ENCODE measurements at regions not wholly inside any gene's neighbourhood (a gene's known extent, or its start where the extent isn't known, plus 50 kb on each side); places are given as distances from the start of the nearest gene placed in this dataset.

DNA sequence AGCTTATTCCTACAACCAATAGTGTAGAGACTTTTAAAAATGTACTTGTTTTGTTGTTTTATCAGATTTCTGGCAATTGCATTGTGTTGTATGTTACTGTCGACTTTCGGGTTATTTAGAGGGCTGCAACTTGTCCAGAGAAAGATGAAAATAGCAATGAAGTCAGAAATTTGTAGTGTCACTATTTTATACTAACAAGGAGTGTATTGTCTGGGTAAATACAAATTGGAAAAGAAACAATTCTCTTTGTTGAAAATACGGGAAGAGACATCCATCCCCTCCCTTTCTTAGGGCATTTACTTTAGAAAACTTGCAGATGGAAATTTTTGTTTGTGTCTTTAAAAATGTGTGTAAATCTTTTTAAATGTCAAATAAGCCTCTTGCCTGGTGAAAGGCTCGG, 792.0 kb downstream of the PCDH18 start:
- no peak for DNase-seq

- DNase-seq = no peak
Observed at GRCh38 chr4:136737066-136737465, 795.2 kb downstream of the PCDH18 start.

DNA sequence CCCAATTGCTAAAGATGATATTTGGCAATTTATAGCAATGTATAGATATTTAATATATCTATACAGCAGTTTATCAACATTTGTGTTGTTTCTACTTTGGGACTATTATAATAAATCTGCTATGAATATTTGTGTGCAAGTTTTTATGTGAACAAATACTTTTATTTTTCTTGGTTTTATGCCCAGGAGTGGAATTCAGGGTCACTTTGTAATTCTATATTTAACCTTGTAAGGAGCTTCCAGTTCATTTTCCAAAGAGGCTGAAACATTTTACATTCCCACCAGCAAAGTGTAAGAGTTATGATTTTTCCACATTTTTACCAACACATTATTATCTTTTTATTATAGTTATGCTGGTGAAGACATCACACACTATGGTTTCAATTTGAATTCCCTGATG, 801.3 kb downstream of the PCDH18 start:
- no peak for DNase-seq

DNA sequence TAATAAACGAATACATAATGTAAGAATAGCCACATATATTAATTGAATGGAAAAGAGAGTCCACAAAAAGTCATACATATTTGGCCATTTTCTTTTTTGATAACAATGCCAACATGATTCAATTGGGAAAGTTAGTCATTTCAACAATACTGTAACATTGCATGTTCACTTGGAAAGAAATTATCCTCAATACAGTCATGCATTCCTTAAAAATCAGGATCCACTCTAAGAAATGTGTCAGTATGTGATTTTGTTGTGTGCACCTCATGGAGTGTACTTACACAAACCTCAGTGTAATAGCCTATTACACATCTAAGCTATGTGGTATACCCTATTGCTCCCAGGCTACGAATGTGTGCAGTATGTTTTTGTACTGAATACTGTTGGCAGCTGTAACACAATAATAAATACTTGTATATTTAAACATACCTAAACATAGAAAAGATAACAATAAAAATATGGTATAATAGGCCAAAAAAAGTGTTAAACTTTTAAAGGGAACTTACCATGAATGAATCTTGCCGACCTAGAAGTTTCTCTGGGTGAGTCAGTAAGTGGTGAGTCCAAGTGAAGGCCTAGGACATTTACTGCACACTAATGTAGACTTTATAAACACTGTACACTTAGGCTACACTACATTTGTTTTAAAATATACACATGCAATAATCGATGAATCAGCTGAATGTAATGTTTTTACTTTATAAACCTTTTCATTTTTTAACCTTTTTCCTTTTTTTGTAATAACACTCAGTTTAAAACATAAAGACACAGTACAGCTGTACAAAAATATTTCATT, 806.8 kb downstream of the PCDH18 start:
- DNase-seq = no peak

- no peak for DNase-seq
Observed at GRCh38 chr4:136713140-136713539, 819.2 kb downstream of the PCDH18 start.

- no peak for DNase-seq
Observed at GRCh38 chr4:136709897-136710296, 822.4 kb downstream of the PCDH18 start.

DNA sequence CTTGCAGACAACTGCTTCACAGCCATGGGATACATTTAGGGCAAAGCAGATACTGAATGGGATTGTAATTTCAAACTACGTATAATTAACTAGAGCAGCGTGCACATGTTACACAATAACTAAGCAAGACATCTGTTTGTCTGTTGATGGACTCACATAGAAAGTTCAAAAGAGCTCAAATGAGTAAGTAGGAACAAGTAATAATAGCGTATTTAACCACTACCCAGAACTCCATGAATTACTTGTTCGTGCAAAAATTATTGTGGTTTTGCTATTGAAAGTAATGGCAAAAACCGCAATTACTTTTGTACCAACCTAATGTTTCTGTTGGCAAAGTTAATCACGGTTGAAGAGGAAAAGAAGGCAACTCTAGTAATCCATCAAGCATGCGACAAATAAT, 825.4 kb downstream of the PCDH18 start:
- no peak for DNase-seq

DNA sequence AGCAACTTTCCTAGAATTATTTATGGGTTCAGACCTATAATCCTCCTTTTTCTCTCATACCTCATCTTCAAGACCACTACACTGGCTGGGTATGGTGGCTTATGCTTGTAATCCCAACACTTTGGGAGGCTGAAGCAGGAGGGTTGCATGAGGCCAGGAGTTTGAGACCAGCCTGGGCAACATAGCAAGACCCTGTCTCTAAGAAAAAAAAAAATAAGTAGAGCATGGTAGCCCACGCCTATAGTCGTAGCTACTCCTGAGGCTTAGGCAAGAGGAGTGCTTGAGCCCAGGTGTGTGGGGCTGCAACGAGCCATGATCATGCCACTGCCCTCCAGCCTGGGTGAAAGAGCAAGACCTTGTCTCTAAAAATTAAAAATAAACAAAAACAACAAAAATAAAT, 832.4 kb downstream of the PCDH18 start:
- no peak for DNase-seq

GRCh38 chr4:136691607-136692006, 840.7 kb downstream of the PCDH18 start:
- no peak for DNase-seq

DNA sequence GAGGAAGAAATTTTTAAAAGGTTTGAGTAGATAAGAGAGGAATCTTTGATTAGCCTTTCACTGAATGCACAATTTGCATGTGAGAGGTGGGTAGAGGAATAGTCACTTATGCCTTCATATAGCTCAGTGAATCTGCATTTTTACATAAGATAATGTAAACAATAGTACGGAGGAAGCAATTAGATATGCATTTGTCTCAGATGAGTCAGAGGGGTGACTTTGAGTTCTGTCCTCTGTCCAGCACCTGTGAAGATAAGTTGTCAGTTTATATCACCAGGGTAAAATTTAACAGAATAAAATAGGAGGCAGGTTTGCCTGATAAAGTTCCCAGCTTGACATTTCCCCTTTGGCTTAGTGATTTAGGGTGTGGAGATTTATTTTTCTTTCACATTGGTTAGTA, 841.9 kb downstream of the PCDH18 start:
- no peak for DNase-seq

GRCh38 chr4:136687596-136687995, 844.7 kb downstream of the PCDH18 start:
- DNase-seq = no peak

- no peak for DNase-seq
Observed at GRCh38 chr4:136687118-136687517, 845.2 kb downstream of the PCDH18 start.

- no peak for DNase-seq
Observed at GRCh38 chr4:136680761-136681160, 851.5 kb downstream of the PCDH18 start.

DNA sequence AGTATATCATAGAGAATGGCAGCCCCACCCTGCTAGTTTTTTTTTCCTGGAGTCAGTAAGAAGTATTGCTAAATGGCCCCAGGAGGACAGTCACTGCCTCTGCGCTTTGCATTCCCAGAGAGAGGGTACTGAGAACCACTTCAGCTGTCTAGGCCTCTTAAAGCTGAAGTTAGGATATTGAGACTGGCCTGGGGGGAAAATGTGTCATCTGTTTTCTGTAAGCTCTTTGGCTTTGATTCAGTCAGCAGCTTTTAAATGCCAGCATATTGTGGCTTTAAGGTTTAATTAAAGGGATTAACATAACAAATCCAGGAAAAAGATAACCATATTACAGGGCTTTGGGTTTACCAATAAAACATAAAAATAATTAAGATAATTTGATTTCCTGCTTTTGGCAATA, 852.0 kb downstream of the PCDH18 start:
- no peak for DNase-seq

DNA sequence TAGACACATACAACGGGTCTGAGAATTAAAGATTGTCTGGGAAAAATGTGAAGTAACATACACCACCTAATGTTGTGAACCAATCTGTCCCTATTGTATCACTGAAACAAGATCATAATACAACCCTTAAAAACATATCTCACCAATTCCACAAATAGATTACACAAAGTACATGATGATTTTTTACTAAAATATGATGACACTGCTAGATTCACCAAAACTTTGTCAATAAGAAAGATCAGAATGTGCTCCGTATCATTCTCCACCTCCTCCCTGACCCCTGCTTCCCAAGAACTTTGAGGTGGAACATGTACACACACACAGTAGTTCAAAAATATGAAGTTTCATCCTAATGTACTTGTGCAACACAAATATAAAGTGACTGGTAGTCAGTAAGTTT, 862.0 kb downstream of the PCDH18 start:
- DNase-seq = no peak

DNA sequence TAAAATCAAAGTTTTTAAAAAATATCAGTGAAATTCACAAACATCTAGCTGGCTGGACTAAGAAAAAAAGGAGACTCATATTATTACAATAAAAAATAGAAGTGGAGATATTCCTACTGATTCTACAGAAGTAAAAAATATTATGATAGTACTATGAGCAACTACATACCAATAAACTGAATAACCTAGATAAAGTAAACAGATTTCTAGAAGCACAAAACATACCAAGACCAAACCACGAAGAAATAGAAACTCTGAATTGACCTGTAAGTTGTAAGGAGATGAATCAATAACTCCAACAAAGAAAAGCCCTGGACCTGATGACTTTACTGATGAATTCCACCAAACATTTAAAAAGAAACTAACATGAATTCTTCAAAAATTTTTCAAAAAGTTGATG, 867.3 kb downstream of the PCDH18 start:
- no peak for DNase-seq

DNA sequence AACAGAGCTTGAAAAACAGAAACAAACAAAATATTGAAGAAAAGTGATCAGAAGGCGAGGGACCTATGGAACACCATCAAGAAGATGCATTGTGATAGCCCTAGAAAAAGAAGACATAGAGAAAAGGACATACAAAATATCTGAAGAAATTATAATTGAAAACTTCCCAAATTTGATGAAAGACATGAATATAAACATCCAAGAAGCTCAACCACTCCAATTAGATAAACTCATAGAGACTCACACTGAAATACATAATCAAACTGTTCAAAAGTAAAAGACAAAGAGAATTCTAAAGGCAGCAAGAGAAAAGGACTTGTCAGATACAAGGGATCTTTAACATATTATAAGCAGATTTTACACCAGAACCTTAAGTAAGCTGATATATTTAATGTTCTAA, 869.8 kb downstream of the PCDH18 start:
- no peak for DNase-seq

- DNase-seq = no peak
Observed at GRCh38 chr4:136653640-136654406, 878.5 kb downstream of the PCDH18 start.

- no peak for DNase-seq
Observed at GRCh38 chr4:136651932-136652331, 880.4 kb downstream of the PCDH18 start.

DNA sequence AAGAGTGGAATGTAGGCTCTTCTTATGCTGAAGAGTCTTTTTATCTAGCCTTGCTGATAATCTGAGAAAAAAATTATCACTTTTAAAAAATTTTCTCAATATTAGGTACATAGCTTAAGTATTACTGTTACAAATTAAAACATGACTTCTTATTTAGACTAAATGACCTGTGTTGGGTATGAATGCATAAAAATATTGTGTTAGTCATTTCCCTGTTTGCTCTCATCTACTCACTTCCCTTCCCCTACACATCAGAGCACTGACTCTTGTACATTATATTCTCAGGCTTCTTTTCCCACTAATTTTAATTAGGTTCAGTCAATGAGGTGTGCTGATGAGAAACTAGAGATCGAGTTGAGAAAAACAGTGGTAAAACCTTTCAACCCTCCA, 881.0 kb downstream of the PCDH18 start:
- DNase-seq = no peak

DNA sequence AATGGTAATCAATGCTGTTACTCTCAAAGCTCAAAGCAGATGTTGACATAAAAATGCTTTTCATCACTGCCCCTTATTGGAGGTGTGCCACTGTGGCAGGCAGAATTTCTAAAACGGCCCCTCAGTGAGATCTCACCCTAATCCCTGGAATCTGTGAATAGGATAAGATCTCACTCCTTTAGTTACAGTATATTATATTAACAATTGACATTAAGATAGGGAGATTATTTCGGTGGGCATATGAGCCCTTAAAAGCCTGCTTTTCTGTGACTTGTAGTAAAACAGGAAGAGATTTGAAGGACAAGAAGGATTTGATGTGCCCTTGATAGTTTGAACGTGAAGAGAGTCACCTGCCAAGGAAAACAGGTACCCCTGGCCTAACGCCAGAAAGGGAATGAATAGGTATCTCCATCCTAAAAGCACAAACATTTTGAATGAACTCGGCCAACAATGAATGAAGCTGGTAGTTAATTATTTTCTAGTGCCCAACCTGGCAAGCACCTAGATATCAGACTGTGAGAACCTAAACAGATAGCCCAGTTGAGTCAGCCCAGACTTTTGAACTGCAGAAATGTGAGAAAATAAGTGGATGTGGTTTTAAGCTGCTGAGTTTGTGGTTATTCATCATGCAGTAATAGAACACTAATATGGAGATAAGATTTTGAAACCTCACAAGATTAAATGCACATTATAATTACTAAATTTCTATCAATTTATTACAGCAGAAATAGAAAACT, 881.6 kb downstream of the PCDH18 start:
- no peak for DNase-seq

- no peak for DNase-seq
Observed at GRCh38 chr4:136644279-136644678, 888.0 kb downstream of the PCDH18 start.

DNA sequence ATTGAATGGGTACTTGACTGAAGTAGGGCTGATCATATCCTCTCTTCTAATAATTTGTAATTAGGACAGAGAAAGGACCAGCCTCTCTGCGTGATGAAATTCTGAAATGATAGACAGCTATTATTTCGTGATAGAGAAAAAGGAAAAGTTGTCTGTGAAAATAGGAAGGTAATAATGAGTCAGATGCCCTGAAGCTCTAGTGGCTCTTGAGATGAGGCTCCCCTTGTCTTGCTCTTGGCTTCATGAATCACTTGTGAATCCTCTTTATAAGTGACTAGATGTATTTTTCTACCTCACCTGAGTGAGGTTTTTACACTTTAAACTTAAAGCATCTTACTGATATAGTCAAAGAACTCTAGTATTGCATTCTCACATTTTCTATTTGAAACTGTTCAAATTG, 888.9 kb downstream of the PCDH18 start:
- DNase-seq = no peak
